KMS-11 (cell line): ENCODE measurements at regions not wholly inside any gene's neighbourhood (a gene's known extent, or its start where the extent isn't known, plus 50 kb on each side); places are given as distances from the start of the nearest gene placed in this dataset.
A peak's percentile ranks its signal among the peaks of the same experiment; 100 is the strongest.

Experiments used
- H2AFZ ChIP-seq: fragments of 200-600 bp; sonication (generic); 2 replicates; pipeline ENCODE4 v1.6.1; 2016; ENCODE audit warnings: antibody characterized with exemption, mixed run types, low read depth
- H3K27ac ChIP-seq: fragments of 200-600 bp; sonication (generic); 2 replicates; pipeline ENCODE4 v1.6.1; 2016; ENCODE audit warnings: mild to moderate bottlenecking, mixed run types
- H3K27me3 ChIP-seq: fragments of 200-600 bp; sonication (generic); 2 replicates; pipeline ENCODE4 v1.6.1; 2017; ENCODE audit warnings: mild to moderate bottlenecking, low read depth, mixed run types, moderate library complexity; ENCODE audit not compliant: insufficient read depth
- H3K36me3 ChIP-seq: fragments of 200-600 bp; sonication (generic); 2 replicates; pipeline ENCODE4 v1.6.1; 2017; ENCODE audit warnings: mild to moderate bottlenecking, mixed run types; ENCODE audit not compliant: insufficient read depth
- H3K4me1 ChIP-seq: fragments of 200-600 bp; sonication (generic); 2 replicates; pipeline ENCODE4 v1.6.1; 2016; ENCODE audit warnings: mild to moderate bottlenecking, low read depth, mixed run types; ENCODE audit not compliant: poor library complexity, severe bottlenecking
- H3K4me2 ChIP-seq: fragments of 200-600 bp; sonication (generic); 2 replicates; pipeline ENCODE4 v1.7.0; 2016; ENCODE audit warnings: mild to moderate bottlenecking, mixed run types
- H3K4me3 ChIP-seq: fragments of 200-600 bp; sonication (generic); IDR thresholded peaks from 2 replicates; pipeline ENCODE4 v1.6.1; 2017; ENCODE audit warnings: low read depth, low read length, mixed read lengths; ENCODE audit not compliant: insufficient read depth
- H3K79me2 ChIP-seq: fragments of 200-600 bp; sonication (generic); 2 replicates; pipeline ENCODE4 v1.6.1; 2016; ENCODE audit warnings: low read depth, mixed run types; ENCODE audit not compliant: insufficient read depth
- H3K9ac ChIP-seq: fragments of 200-600 bp; sonication (generic); 2 replicates; pipeline ENCODE4 v1.6.1; 2016; ENCODE audit warnings: mild to moderate bottlenecking, mixed run types
- H4K20me1 ChIP-seq: fragments of 200-600 bp; sonication (generic); 2 replicates; pipeline ENCODE4 v1.6.1; 2016; ENCODE audit warnings: mild to moderate bottlenecking, mixed run types; ENCODE audit not compliant: insufficient read depth
- TF ChIP-seq, protein P1 (sequence below): fragments of 200-600 bp; sonication (generic); conservative IDR thresholded peaks from 2 replicates; pipeline ENCODE4 v1.6.1; 2017; ENCODE audit warnings: low read depth, mild to moderate bottlenecking, antibody characterized with exemption, low read length, moderate library complexity, mixed read lengths

DNA sequence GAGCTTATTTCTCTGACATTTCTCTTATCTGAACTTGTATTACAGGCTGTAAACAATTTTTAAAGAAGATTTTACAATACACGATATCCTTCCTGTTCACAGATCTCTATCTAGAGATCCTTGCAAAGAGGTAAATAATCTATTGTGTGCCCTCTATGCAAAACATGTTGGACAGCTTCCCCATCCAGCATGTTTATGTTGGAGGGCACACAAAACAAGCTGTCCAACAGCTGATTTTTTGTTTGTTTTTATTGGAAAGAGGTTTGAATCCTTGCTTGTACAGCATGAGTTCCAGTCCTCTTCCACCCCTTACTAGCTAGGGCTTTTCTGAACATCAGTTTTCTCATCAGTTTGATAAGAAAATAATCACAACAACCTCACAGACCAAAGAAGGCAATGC lies 62.3 kb upstream of the SYNDIG1 start:
- Histone ChIP-seq H3K79me2 (no peaks in the 10 kb centered on the region), H3K27ac (no peak overlapping the region), H3K27me3 (no peaks in the 10 kb centered on the region), H4K20me1 (no peaks in the 10 kb centered on the region), H3K36me3 (no peaks in the 10 kb centered on the region), H3K4me2 (peak overlapping the region; percentile 31; the same call in 1 of the 2 replicates), H3K9ac (no peak overlapping the region), H3K4me1 (peaks cover 46% of the 10 kb centered on the region), H2AFZ (no peak overlapping the region; the same call in 1 of the 2 replicates), H3K4me3 (no peak overlapping the region)
- TF ChIP-seq, protein P1, sequence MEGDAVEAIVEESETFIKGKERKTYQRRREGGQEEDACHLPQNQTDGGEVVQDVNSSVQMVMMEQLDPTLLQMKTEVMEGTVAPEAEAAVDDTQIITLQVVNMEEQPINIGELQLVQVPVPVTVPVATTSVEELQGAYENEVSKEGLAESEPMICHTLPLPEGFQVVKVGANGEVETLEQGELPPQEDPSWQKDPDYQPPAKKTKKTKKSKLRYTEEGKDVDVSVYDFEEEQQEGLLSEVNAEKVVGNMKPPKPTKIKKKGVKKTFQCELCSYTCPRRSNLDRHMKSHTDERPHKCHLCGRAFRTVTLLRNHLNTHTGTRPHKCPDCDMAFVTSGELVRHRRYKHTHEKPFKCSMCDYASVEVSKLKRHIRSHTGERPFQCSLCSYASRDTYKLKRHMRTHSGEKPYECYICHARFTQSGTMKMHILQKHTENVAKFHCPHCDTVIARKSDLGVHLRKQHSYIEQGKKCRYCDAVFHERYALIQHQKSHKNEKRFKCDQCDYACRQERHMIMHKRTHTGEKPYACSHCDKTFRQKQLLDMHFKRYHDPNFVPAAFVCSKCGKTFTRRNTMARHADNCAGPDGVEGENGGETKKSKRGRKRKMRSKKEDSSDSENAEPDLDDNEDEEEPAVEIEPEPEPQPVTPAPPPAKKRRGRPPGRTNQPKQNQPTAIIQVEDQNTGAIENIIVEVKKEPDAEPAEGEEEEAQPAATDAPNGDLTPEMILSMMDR, result no peak

DNA sequence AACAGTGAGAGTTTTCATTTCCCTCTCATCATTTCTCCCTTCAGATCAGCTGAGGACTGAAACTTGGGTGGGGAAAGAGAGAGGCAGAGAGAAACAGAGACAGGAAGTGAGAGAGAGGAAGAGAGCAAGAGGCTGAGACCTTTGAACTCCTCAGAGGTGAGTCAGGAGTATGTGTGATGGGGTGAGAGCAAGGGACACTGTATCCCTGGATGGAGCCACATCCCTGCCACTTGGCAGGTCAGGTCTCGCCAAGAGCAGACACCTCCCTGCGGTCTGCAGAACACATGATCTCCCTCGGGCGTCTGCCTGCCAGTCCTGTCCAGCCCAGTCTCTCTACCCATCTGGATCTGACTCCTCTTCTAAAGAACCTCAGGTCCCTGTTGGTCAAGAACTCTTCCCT lies 62.7 kb upstream of the SYNDIG1 start:
- peaks cover 46% of the 10 kb centered on the region for H3K4me1 ChIP-seq
- no peaks in the 10 kb centered on the region for H3K36me3 ChIP-seq
- no peak overlapping the region for H3K9ac ChIP-seq
- no peaks in the 10 kb centered on the region for H3K79me2 ChIP-seq
- H3K27ac ChIP-seq, result no peak overlapping the region
- H2AFZ ChIP-seq, result no peak overlapping the region; the same call in 1 of the 2 replicates
- no peaks in the 10 kb centered on the region for H4K20me1 ChIP-seq
- TF ChIP-seq, protein P1, result no peak
- H3K4me3 ChIP-seq, result no peak overlapping the region
- peak overlapping the region; percentile 31; the same call in 1 of the 2 replicates for H3K4me2 ChIP-seq
- H3K27me3 ChIP-seq, result no peaks in the 10 kb centered on the region

DNA sequence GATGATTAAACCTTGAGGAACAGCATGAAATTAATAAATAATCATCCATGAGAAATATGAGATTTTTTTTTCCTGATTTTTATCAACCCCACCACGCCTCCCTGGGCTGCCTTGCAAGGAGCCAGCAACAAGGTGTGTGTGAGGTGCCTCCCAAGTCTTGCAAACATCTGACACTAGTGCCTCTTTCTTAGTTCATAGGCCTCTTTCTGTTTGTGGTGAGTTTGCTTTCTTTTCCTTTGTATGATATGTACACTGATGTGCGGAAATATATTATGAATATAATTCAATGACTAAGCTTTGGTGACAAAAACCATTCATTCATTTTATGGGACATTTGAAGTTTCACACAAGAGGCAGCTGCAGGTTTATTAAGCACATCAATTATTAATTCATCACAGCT lies 63.2 kb upstream of the SYNDIG1 start:
- peaks cover 46% of the 10 kb centered on the region for H3K4me1 ChIP-seq
- H2AFZ ChIP-seq, result no peak overlapping the region
- TF ChIP-seq, protein P1, result no peak
- H3K9ac ChIP-seq, result no peak overlapping the region
- no peak overlapping the region for H3K27ac ChIP-seq
- peak overlapping the region; percentile 31; the same call in 1 of the 2 replicates for H3K4me2 ChIP-seq
- no peaks in the 10 kb centered on the region for H3K36me3 ChIP-seq
- no peaks in the 10 kb centered on the region for H3K27me3 ChIP-seq
- no peaks in the 10 kb centered on the region for H4K20me1 ChIP-seq
- no peak overlapping the region for H3K4me3 ChIP-seq
- H3K79me2 ChIP-seq, result no peaks in the 10 kb centered on the region

DNA sequence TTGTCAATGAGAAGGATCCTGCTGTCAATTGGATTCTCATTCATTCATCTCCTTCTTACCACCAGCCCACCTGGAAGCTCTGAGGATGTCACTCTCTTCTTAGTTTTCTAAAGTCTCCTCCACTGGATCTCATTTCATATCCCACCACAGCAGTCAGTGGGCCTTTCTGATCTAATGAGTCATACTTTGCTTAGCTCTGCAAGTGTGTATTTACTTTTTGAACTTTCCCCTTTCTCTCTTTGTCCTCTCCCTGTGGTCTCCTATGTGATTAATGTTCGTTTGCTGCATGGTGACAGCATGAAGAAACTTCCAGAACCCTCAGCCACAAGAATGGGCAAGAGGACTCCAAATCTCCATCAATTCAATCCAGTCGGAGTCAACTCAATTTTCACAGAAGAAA lies 63.6 kb upstream of the SYNDIG1 start:
- H2AFZ ChIP-seq, result no peak overlapping the region
- H3K27ac ChIP-seq, result no peak overlapping the region
- no peak overlapping the region for H3K4me3 ChIP-seq
- H3K9ac ChIP-seq, result no peak overlapping the region
- H4K20me1 ChIP-seq, result no peaks in the 10 kb centered on the region
- 0 out of 2 replicates have a peak overlapping the region, but pooled peaks have one; percentile 31 for H3K4me2 ChIP-seq
- H3K4me1 ChIP-seq, result peaks cover 46% of the 10 kb centered on the region
- H3K36me3 ChIP-seq, result no peaks in the 10 kb centered on the region
- TF ChIP-seq, protein P1, result no peak
- no peaks in the 10 kb centered on the region for H3K79me2 ChIP-seq
- H3K27me3 ChIP-seq, result no peaks in the 10 kb centered on the region
